Suprapubic skin (tissue), 4 donors: ENCODE measurements at regions not wholly inside any gene's neighbourhood (a gene's known extent, or its start where the extent isn't known, plus 50 kb on each side); places are given as distances from the start of the nearest gene placed in this dataset.

Experiments used
- DNase-seq, 2 donors: peaks; one replicate each; pipeline ENCODE4 v3.0.0-alpha.2; 2019; ENCODE audit warnings: low spot score in 2 of 2
- H3K27ac ChIP-seq: fragments of 200-600 bp; sonication (generic); one replicate; pipeline ENCODE4 v1.5.1; 2019
- H3K27me3 ChIP-seq: fragments of 200-600 bp; sonication (generic); one replicate; pipeline ENCODE4 v1.5.1; 2019
- H3K36me3 ChIP-seq: fragments of 200-600 bp; sonication (generic); one replicate; pipeline ENCODE4 v1.5.1; 2019
- H3K4me1 ChIP-seq: fragments of 200-600 bp; sonication (generic); one replicate; pipeline ENCODE4 v1.5.1; 2019
- H3K4me3 ChIP-seq: fragments of 200-600 bp; sonication (generic); one replicate; pipeline ENCODE4 v1.5.1; 2019; ENCODE audit warnings: mild to moderate bottlenecking
- H3K9me3 ChIP-seq: fragments of 200-600 bp; sonication (generic); one replicate; pipeline ENCODE4 v1.5.1; 2019
- CTCF ChIP-seq, 2 donors: fragments of 200-600 bp in 1 of 2; fragments of 450-650 bp in 1 of 2; sonication (generic) in 1 of 2; IDR thresholded peaks; one replicate each; pipeline ENCODE4 v1.5.1; 2016 to 2019; ENCODE audit warnings: antibody characterized with exemption in 2 of 2, mild to moderate bottlenecking in 1 of 2, moderate library complexity in 1 of 2
- EP300 ChIP-seq: sonication (generic); formaldehyde crosslinking; IDR thresholded peaks from one replicate; pipeline ENCODE4 v1.6.1; 2017; ENCODE audit warnings: antibody characterized with exemption
- POLR2A ChIP-seq, 2 donors: fragments of 450-650 bp; IDR thresholded peaks; one replicate each; pipeline ENCODE4 v1.6.1; 2017; ENCODE audit warnings: antibody characterized with exemption in 2 of 2, mild to moderate bottlenecking in 2 of 2, moderate library complexity in 2 of 2
- POLR2AphosphoS5 ChIP-seq, 3 donors: sonication (generic); formaldehyde crosslinking; IDR thresholded peaks; one replicate each; pipeline ENCODE4 v1.6.1; 2017; ENCODE audit warnings: antibody characterized with exemption in 3 of 3
- WGBS: methylation state at CpG from one replicate; pipeline ENCODE4 v1.1.5; 2018; 5-methylcytosine and 5-hydroxymethylcytosine counted together

DNA sequence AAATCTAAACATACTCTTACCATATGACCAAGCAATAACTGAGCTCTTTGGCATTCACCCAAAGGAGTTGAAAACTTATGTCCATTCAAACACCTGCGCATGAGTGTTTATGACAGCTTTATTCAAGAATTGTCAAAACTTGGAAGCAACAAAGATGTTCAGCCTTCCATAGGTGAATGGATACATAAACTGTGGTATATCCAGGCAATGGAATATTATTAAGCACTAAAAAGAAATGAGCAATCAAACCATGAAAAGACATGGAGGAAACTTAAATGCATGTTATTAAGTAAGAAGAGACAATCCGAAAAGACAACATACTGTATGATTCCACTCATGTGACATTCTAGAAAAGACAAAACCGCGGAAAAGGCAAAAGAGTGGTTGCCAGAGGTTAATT, 312.0 kb upstream of the TMC3 start:
- WGBS, result 86% methylated on average over 4 of the region's 4 CpGs
- no peaks in the 10 kb centered on the region for H3K9me3 ChIP-seq
- no peak for TF ChIP-seq EP300
- no peak for TF ChIP-seq CTCF (IDR thresholded peaks at IDR 0.05)
- no peak for TF ChIP-seq POLR2A (IDR thresholded peaks at IDR 0.05)
- no peak for TF ChIP-seq POLR2AphosphoS5 (IDR thresholded peaks at IDR 0.05)
- no peaks in the 10 kb centered on the region for H3K36me3 ChIP-seq
- no peak overlapping the region for H3K4me3 ChIP-seq
- no peak overlapping the region for H3K27ac ChIP-seq
- no peak for DNase-seq
- no peaks in the 10 kb centered on the region for H3K27me3 ChIP-seq
- H3K4me1 ChIP-seq, result no peaks in the 10 kb centered on the region

- no peaks in the 10 kb centered on the region for H3K4me1 ChIP-seq
- no peaks in the 10 kb centered on the region for H3K36me3 ChIP-seq
- H3K9me3 ChIP-seq, result no peaks in the 10 kb centered on the region
- no peak overlapping the region for H3K4me3 ChIP-seq
- no peak overlapping the region for H3K27ac ChIP-seq
- TF ChIP-seq POLR2A (IDR thresholded peaks at IDR 0.05), result no peak
- TF ChIP-seq EP300, result no peak
- no peak for TF ChIP-seq CTCF (IDR thresholded peaks at IDR 0.05)
- TF ChIP-seq POLR2AphosphoS5 (IDR thresholded peaks at IDR 0.05), result no peak
- H3K27me3 ChIP-seq, result no peaks in the 10 kb centered on the region
- DNase-seq, result no peak
Measured at GRCh38 chr15:81685237-81685636, 311.2 kb upstream of the TMC3 start.

- H3K4me3 ChIP-seq, result no peak overlapping the region
- DNase-seq, result no peak
- TF ChIP-seq POLR2AphosphoS5 (IDR thresholded peaks at IDR 0.05) (no peak), POLR2A (IDR thresholded peaks at IDR 0.05) (no peak), EP300 (no peak), CTCF (IDR thresholded peaks at IDR 0.05) (no peak)
- H3K9me3 ChIP-seq, result no peaks in the 10 kb centered on the region
- no peak overlapping the region for H3K27ac ChIP-seq
- H3K27me3 ChIP-seq, result no peaks in the 10 kb centered on the region
- H3K4me1 ChIP-seq, result no peaks in the 10 kb centered on the region
- no peaks in the 10 kb centered on the region for H3K36me3 ChIP-seq
Measured at GRCh38 chr15:81680829-81681228, 306.8 kb upstream of the TMC3 start.

DNA sequence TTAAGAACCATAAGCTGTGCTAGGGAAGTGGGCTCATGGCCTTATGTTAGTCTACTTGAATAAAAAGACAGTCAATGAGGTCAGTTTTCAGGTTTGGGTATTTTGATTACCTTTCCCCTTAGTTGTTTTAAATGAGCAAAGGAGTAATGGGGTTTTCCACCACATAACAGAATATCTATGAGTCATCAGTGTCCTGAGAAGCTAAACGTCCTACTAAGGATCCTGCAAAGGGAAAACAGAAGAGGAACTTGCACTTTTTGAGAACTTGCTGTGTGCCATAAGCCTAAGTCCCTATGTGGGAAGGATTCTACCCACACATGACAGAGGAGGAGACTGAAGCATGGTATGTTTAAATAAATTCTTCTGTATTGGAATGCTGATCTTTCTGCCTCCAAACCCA, 292.8 kb upstream of the TMC3 start:
- TF ChIP-seq CTCF (IDR thresholded peaks at IDR 0.05) (no peak), POLR2A (IDR thresholded peaks at IDR 0.05) (no peak), EP300 (no peak), POLR2AphosphoS5 (IDR thresholded peaks at IDR 0.05) (no peak)
- Histone ChIP-seq H3K27ac (no peak overlapping the region), H3K4me1 (no peaks in the 10 kb centered on the region), H3K36me3 (no peaks in the 10 kb centered on the region), H3K27me3 (no peaks in the 10 kb centered on the region), H3K4me3 (no peak overlapping the region), H3K9me3 (no peaks in the 10 kb centered on the region)
- 9% methylated on average over 1 of the region's 1 CpG for WGBS
- no peak for DNase-seq

DNA sequence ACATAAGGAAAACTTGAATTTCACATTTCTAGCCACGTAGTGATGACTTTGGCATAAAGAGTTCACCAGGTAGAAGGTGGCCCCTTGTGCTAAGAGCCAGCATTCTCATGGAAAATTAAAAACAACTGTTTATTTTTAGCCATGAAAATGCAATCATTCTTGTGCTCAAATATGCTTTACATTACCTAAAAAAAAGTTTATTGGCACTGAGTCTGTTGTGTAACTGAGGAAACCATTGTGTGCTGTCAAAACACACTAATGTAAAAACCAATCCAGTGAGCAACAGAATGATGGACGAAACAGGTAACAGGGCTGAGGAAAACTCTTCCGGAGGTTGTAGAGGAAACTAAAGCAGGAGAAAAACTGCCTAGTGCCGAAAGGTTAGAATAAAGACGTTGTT, 287.0 kb upstream of the TMC3 start:
- Histone ChIP-seq H3K4me1 (no peaks in the 10 kb centered on the region), H3K27me3 (no peaks in the 10 kb centered on the region), H3K9me3 (no peaks in the 10 kb centered on the region), H3K36me3 (no peaks in the 10 kb centered on the region), H3K4me3 (no peak overlapping the region), H3K27ac (no peak overlapping the region)
- no peak for DNase-seq
- no peak for TF ChIP-seq CTCF (IDR thresholded peaks at IDR 0.05)
- WGBS, result 67% methylated on average over 5 of the region's 5 CpGs
